ENCODE measurements at regions not wholly inside any gene's neighbourhood (a gene's known extent, or its start where the extent isn't known, plus 50 kb on each side); places are given as distances from the start of the nearest gene placed in this dataset.

GRCh38 chr2:215238485-215239098, 73.3 kb upstream of the ATIC start:
- no peak overlapping the region for H3K14ac ChIP-seq (ENCODE audit: insufficient read depth, low read length)
- no peaks in the 10 kb centered on the region for H3K4me1 ChIP-seq (ENCODE audit: insufficient read depth, low read length)
- no peak overlapping the region for H2AFZ ChIP-seq (ENCODE audit: low read length)
- H4K8ac ChIP-seq (replicated peaks; ENCODE audit: insufficient read length, low read depth, low read length), result no peak overlapping the region
- H3K4me2 ChIP-seq (ENCODE audit: insufficient read depth, insufficient read length, low read length), result no peak overlapping the region
- TF ChIP-seq, protein P1, sequence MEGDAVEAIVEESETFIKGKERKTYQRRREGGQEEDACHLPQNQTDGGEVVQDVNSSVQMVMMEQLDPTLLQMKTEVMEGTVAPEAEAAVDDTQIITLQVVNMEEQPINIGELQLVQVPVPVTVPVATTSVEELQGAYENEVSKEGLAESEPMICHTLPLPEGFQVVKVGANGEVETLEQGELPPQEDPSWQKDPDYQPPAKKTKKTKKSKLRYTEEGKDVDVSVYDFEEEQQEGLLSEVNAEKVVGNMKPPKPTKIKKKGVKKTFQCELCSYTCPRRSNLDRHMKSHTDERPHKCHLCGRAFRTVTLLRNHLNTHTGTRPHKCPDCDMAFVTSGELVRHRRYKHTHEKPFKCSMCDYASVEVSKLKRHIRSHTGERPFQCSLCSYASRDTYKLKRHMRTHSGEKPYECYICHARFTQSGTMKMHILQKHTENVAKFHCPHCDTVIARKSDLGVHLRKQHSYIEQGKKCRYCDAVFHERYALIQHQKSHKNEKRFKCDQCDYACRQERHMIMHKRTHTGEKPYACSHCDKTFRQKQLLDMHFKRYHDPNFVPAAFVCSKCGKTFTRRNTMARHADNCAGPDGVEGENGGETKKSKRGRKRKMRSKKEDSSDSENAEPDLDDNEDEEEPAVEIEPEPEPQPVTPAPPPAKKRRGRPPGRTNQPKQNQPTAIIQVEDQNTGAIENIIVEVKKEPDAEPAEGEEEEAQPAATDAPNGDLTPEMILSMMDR (conservative IDR thresholded peaks at IDR 0.05), result no peak
- no peaks in the 10 kb centered on the region for H3K9me3 ChIP-seq (ENCODE audit: control insufficient read depth, low read depth, low read length)
- no peak overlapping the region for H3K9ac ChIP-seq (ENCODE audit: extremely low read depth, insufficient read length, low read length)
- H3K79me1 ChIP-seq (ENCODE audit: insufficient read depth, low read depth, low read length, poor library complexity, severe bottlenecking), result no peaks in the 10 kb centered on the region
- no peak overlapping the region for H2BK5ac ChIP-seq (ENCODE audit: insufficient read length, low read length)
- no peak overlapping the region for H3K4ac ChIP-seq (ENCODE audit: low read depth, low read length)
- no peak overlapping the region for H4K5ac ChIP-seq (ENCODE audit: insufficient read length, low read depth, low read length)
- Mint-ChIP-seq H3K4me3 (no peak overlapping the region), H3K27me3 (ENCODE audit: low read depth) (no peaks in the 10 kb centered on the region; the same call in 1 of the 2 replicates), H3K27ac (no peak overlapping the region), H3K4me1 (no peaks in the 10 kb centered on the region), H3K9me3 (no peaks in the 10 kb centered on the region), H3K36me3 (ENCODE audit: insufficient read depth in 1 of 3, low read depth in 3 of 3) (no peaks in the 10 kb centered on the region)
- no peaks in the 10 kb centered on the region for H4K20me1 ChIP-seq (ENCODE audit: control insufficient read depth, insufficient read depth, insufficient read length)
- no peak overlapping the region for H3K56ac ChIP-seq (ENCODE audit: insufficient read length, low read depth, low read length)
- no peak overlapping the region for H2AK5ac ChIP-seq (ENCODE audit: insufficient read length, low read length)
- H2BK15ac ChIP-seq (ENCODE audit: low read depth, low read length), result no peak overlapping the region
- H3K79me2 ChIP-seq (ENCODE audit: insufficient read depth, low read length), result no peaks in the 10 kb centered on the region
- no CpG with 5 or more reads among the region's 3 CpGs for WGBS (ENCODE audit: extremely low coverage, insufficient read length, low lambda C conversion rate)
- H3K27me3 ChIP-seq (ENCODE audit: insufficient read depth, low read length), result no peaks in the 10 kb centered on the region
- no peaks in the 10 kb centered on the region for H3K23me2 ChIP-seq (ENCODE audit: insufficient read length, low read depth, low read length, poor library complexity, severe bottlenecking)
- no peak overlapping the region for H3T11ph ChIP-seq (ENCODE audit: low read length)
- no peak overlapping the region for H3K27ac ChIP-seq (ENCODE audit: insufficient read length, low read depth, low read length)
- no peak overlapping the region for H2BK120ac ChIP-seq (ENCODE audit: low read depth, low read length, poor library complexity, severe bottlenecking)
- DNase-seq, result no peak
- H2BK20ac ChIP-seq (ENCODE audit: low read depth, low read length, poor library complexity, severe bottlenecking), result no peak overlapping the region
- H4K91ac ChIP-seq (ENCODE audit: insufficient read length, low read depth, low read length), result no peak overlapping the region
- no peak overlapping the region for H3K18ac ChIP-seq (ENCODE audit: insufficient read length, low read depth, low read length)
- H3K23ac ChIP-seq (ENCODE audit: insufficient read length, low read depth, low read length), result no peak overlapping the region
- H2BK12ac ChIP-seq (ENCODE audit: insufficient read length, low read depth, low read length), result no peak overlapping the region

Measured in H9 (cell line).